ENCODE measurements at regions not wholly inside any gene's neighbourhood (a gene's known extent, or its start where the extent isn't known, plus 50 kb on each side); places are given as distances from the start of the nearest gene placed in this dataset.
"Not testable (repeated sequence)": the region's sequence is repeated elsewhere in the genome, so short reads cannot be mapped to it uniquely, and the experiment has no call there.

- WGBS, 2 experiments (ENCODE audit: extremely low coverage in 1 of 2, insufficient coverage in 1 of 2, insufficient read length in 1 of 2, insufficient replicate concordance in 2 of 2, low coverage in 1 of 2, low lambda C conversion rate in 2 of 2, missing lambda C conversion rate in 1 of 2): 85% methylated on average over 1 of the region's 1 CpG; no CpG with 5 or more reads in 1 of the 2 experiments
- H3K27me3 ChIP-seq (replicated peaks in 1 of 4; ENCODE audit: control insufficient read depth in 3 of 4, extremely low read depth in 1 of 4, insufficient read depth in 3 of 4, low read length in 3 of 4); H3K4me2 ChIP-seq (ENCODE audit: insufficient read depth in 1 of 2, low read depth in 2 of 2, low read length in 2 of 2); H3K4ac ChIP-seq (replicated peaks; ENCODE audit: insufficient read length, low read depth, low read length); H2BK15ac ChIP-seq (ENCODE audit: low read length); H2BK5ac ChIP-seq (ENCODE audit: low read depth, low read length); H3K36me3 ChIP-seq (ENCODE audit: control insufficient read depth in 2 of 4, insufficient read depth in 4 of 4, low read length in 3 of 4); H2BK12ac ChIP-seq (ENCODE audit: low read depth, low read length); H3K27ac ChIP-seq (ENCODE audit: low read depth, low read length); H3K23me2 ChIP-seq (ENCODE audit: low read depth, low read length); CTCF ChIA-PET (ENCODE audit: partially characterized antibody); H4K20me1 ChIP-seq (replicated peaks in 1 of 2; ENCODE audit: control insufficient read depth in 1 of 2, insufficient read depth in 2 of 2, low read length in 2 of 2); H4K91ac ChIP-seq (replicated peaks; ENCODE audit: insufficient read length, low read length); FAIRE-seq; H3K9me3 ChIP-seq (ENCODE audit: insufficient read depth in 2 of 2, low read depth in 1 of 2, low read length in 1 of 2); H2BK120ac ChIP-seq (replicated peaks; ENCODE audit: low read depth, low read length); H3K4me1 ChIP-seq (replicated peaks in 1 of 4; ENCODE audit: control insufficient read depth in 3 of 4, insufficient read depth in 4 of 4, low read length in 3 of 4); H3K23ac ChIP-seq (ENCODE audit: insufficient read length); H3K14ac ChIP-seq (ENCODE audit: insufficient read length); H3K79me2 ChIP-seq (ENCODE audit: control insufficient read depth in 1 of 2, insufficient read depth in 2 of 2, low read length in 2 of 2); H4K8ac ChIP-seq (ENCODE audit: extremely low read depth, insufficient read depth, low read length); H3K56ac ChIP-seq (replicated peaks; ENCODE audit: insufficient read length, low read depth, low read length); DNase-seq (ENCODE audit: low read depth in 1 of 2, low spot score in 2 of 2); H3K79me1 ChIP-seq (ENCODE audit: low read depth, low read length); H3K18ac ChIP-seq (ENCODE audit: extremely low read depth, low read length); H2AK5ac ChIP-seq (ENCODE audit: low read depth, low read length); H3K4me3 ChIP-seq (ENCODE audit: extremely low read depth in 1 of 4, insufficient read depth in 2 of 4, low read depth in 3 of 4, low read length in 4 of 4); H4K5ac ChIP-seq (ENCODE audit: insufficient read length, low read depth, low read length); H2BK20ac ChIP-seq (ENCODE audit: low read length); H3K9ac ChIP-seq (replicated peaks in 1 of 4; ENCODE audit: extremely low read depth in 1 of 4, low read depth in 3 of 4, low read length in 3 of 4); POLR2A ChIA-PET (ENCODE audit: partially characterized antibody); H2AFZ ChIP-seq (ENCODE audit: low read length): not testable (repeated sequence)
Observed at GRCh38 chr1:86803641-86804040, 99.3 kb downstream of the SH3GLB1 start.

GRCh38 chr1:86805898-86806519, 101.6 kb downstream of the SH3GLB1 start:
- H3K14ac ChIP-seq (ENCODE audit: insufficient read length); H3K4me2 ChIP-seq (ENCODE audit: insufficient read depth in 1 of 2, low read depth in 2 of 2, low read length in 2 of 2); H3K36me3 ChIP-seq (ENCODE audit: control insufficient read depth in 2 of 4, insufficient read depth in 4 of 4, low read length in 3 of 4); H3K23ac ChIP-seq (ENCODE audit: insufficient read length); H4K91ac ChIP-seq (replicated peaks; ENCODE audit: insufficient read length, low read length); H3K18ac ChIP-seq (ENCODE audit: extremely low read depth, low read length); H2AK5ac ChIP-seq (ENCODE audit: low read depth, low read length); H3K9me3 ChIP-seq (ENCODE audit: insufficient read depth in 2 of 2, low read depth in 1 of 2, low read length in 1 of 2); H2BK120ac ChIP-seq (replicated peaks; ENCODE audit: low read depth, low read length); FAIRE-seq; H2AFZ ChIP-seq (ENCODE audit: low read length); H2BK15ac ChIP-seq (ENCODE audit: low read length); H3K27ac ChIP-seq (ENCODE audit: low read depth, low read length); H4K5ac ChIP-seq (ENCODE audit: insufficient read length, low read depth, low read length); H3K27me3 ChIP-seq (replicated peaks in 1 of 4; ENCODE audit: control insufficient read depth in 3 of 4, extremely low read depth in 1 of 4, insufficient read depth in 3 of 4, low read length in 3 of 4); POLR2A ChIA-PET (ENCODE audit: partially characterized antibody); H3K79me2 ChIP-seq (ENCODE audit: control insufficient read depth in 1 of 2, insufficient read depth in 2 of 2, low read length in 2 of 2); H4K20me1 ChIP-seq (replicated peaks in 1 of 2; ENCODE audit: control insufficient read depth in 1 of 2, insufficient read depth in 2 of 2, low read length in 2 of 2); H3K4me3 ChIP-seq (ENCODE audit: extremely low read depth in 1 of 4, insufficient read depth in 2 of 4, low read depth in 3 of 4, low read length in 4 of 4); H3K79me1 ChIP-seq (ENCODE audit: low read depth, low read length); H2BK20ac ChIP-seq (ENCODE audit: low read length); H4K8ac ChIP-seq (ENCODE audit: extremely low read depth, insufficient read depth, low read length); H2BK5ac ChIP-seq (ENCODE audit: low read depth, low read length); H3K4ac ChIP-seq (replicated peaks; ENCODE audit: insufficient read length, low read depth, low read length); H3K23me2 ChIP-seq (ENCODE audit: low read depth, low read length); H2BK12ac ChIP-seq (ENCODE audit: low read depth, low read length); H3K56ac ChIP-seq (replicated peaks; ENCODE audit: insufficient read length, low read depth, low read length); H3K4me1 ChIP-seq (replicated peaks in 1 of 4; ENCODE audit: control insufficient read depth in 3 of 4, insufficient read depth in 4 of 4, low read length in 3 of 4); H3K9ac ChIP-seq (replicated peaks in 1 of 4; ENCODE audit: extremely low read depth in 1 of 4, low read depth in 3 of 4, low read length in 3 of 4): not testable (repeated sequence)
- CTCF ChIA-PET (ENCODE audit: partially characterized antibody): interaction anchor here (0.6 to 1.2 kb wide), 2 partner anchors 28 to 993 kb away, joined by 3 to 4 read pairs; no protein-coding TSS in a partner anchor
- 87% methylated on average over 9 of the region's 9 CpGs; no CpG with 5 or more reads in 1 of the 2 experiments for WGBS, 2 experiments (ENCODE audit: extremely low coverage in 1 of 2, insufficient coverage in 1 of 2, insufficient read length in 1 of 2, insufficient replicate concordance in 2 of 2, low coverage in 1 of 2, low lambda C conversion rate in 2 of 2, missing lambda C conversion rate in 1 of 2)
- peak in 1 of 2 experiments; percentile 19 for DNase-seq (ENCODE audit: low read depth in 1 of 2, low spot score in 2 of 2)
